Mesothelial cell of epicardium (in vitro differentiated cells): ENCODE measurements at regions not wholly inside any gene's neighbourhood (a gene's known extent, or its start where the extent isn't known, plus 50 kb on each side); places are given as distances from the start of the nearest gene placed in this dataset.

Source experiments
- DNase-seq, 2 experiments: peaks; one replicate each; pipeline ENCODE4 v3.0.0; 2021; ENCODE audit warnings: low spot score in 2 of 2; ENCODE audit not compliant: unreplicated experiment in 2 of 2
- H3K27ac Mint-ChIP-seq: 2 replicates; pipeline ENCODE4 v1.8.0; 2021; ENCODE audit warnings: mixed read lengths
- H3K27me3 Mint-ChIP-seq: 2 replicates; pipeline ENCODE4 v1.8.0; 2021; ENCODE audit warnings: low read depth, mixed read lengths
- H3K36me3 Mint-ChIP-seq: 2 replicates; pipeline ENCODE4 v1.8.0; 2021; ENCODE audit warnings: mixed read lengths
- H3K4me1 Mint-ChIP-seq: 2 replicates; pipeline ENCODE4 v1.8.0; 2021; ENCODE audit warnings: mixed read lengths
- H3K4me3 Mint-ChIP-seq: 2 replicates; pipeline ENCODE4 v1.8.0; 2021; ENCODE audit warnings: mild to moderate bottlenecking, moderate library complexity, mixed read lengths
- H3K9me3 Mint-ChIP-seq: 2 replicates; pipeline ENCODE4 v1.8.0; 2021; ENCODE audit warnings: mixed read lengths
- TF ChIP-seq, protein P1 (sequence below): fragments of 200-600 bp; sonication (generic); IDR thresholded peaks from one replicate; pipeline ENCODE4 v1.5.0; 2021; ENCODE audit warnings: antibody characterized with exemption; ENCODE audit not compliant: unreplicated experiment

- H3K36me3 Mint-ChIP-seq: no peaks in the 10 kb centered on the region
- no peak for DNase-seq
- H3K27me3 Mint-ChIP-seq: peaks cover 31% of the 10 kb centered on the region
- TF ChIP-seq, protein P1, sequence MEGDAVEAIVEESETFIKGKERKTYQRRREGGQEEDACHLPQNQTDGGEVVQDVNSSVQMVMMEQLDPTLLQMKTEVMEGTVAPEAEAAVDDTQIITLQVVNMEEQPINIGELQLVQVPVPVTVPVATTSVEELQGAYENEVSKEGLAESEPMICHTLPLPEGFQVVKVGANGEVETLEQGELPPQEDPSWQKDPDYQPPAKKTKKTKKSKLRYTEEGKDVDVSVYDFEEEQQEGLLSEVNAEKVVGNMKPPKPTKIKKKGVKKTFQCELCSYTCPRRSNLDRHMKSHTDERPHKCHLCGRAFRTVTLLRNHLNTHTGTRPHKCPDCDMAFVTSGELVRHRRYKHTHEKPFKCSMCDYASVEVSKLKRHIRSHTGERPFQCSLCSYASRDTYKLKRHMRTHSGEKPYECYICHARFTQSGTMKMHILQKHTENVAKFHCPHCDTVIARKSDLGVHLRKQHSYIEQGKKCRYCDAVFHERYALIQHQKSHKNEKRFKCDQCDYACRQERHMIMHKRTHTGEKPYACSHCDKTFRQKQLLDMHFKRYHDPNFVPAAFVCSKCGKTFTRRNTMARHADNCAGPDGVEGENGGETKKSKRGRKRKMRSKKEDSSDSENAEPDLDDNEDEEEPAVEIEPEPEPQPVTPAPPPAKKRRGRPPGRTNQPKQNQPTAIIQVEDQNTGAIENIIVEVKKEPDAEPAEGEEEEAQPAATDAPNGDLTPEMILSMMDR: no peak
- peak overlapping the region; percentile 30 for H3K27ac Mint-ChIP-seq
- H3K4me3 Mint-ChIP-seq: no peak overlapping the region
- peaks cover 17% of the 10 kb centered on the region for H3K9me3 Mint-ChIP-seq
- H3K4me1 Mint-ChIP-seq: peaks cover 15% of the 10 kb centered on the region
These were observed 156.5 kb upstream of the PPP2R2D start for GRCh38 chr10:131744346-131744745.

DNA sequence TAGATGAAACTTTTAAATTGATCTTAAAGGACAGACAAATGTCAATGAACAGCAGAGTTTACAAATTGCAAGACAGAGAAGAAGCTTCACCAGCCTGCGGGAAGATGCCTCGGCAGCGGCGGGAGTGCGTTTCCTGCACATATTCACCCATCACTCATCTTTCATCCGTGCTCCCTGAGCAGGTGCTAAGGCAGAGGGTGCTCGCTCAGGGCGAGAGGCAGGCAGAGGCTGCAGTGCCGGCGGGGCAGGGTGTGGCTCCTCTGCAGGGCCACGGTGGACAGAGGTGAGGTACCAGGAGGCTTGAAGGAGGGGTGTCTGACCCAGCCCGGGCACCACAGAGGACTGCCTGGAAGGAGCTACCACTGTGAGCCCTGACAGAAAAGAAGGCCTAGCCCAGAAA is 155.2 kb upstream of the PPP2R2D start:
- Mint-ChIP-seq H3K27ac (no peak overlapping the region), H3K4me3 (no peak overlapping the region), H3K4me1 (peaks cover 20% of the 10 kb centered on the region)

GRCh38 chr10:131746241-131746711 is 154.5 kb upstream of the PPP2R2D start:
- Mint-ChIP-seq H3K36me3 (no peaks in the 10 kb centered on the region), H3K4me3 (no peak overlapping the region), H3K27me3 (peaks cover 29% of the 10 kb centered on the region), H3K27ac (no peak overlapping the region), H3K4me1 (peaks cover 23% of the 10 kb centered on the region), H3K9me3 (peaks cover 5% of the 10 kb centered on the region)
- TF ChIP-seq, protein P1: no peak
- no peak for DNase-seq

More for the DNA sequence above, 155.2 kb upstream of the PPP2R2D start:
- DNase-seq: no peak
- Mint-ChIP-seq H3K9me3 (peaks cover 5% of the 10 kb centered on the region), H3K27me3 (peaks cover 29% of the 10 kb centered on the region), H3K36me3 (no peaks in the 10 kb centered on the region)
- TF ChIP-seq, protein P1: no peak

DNA sequence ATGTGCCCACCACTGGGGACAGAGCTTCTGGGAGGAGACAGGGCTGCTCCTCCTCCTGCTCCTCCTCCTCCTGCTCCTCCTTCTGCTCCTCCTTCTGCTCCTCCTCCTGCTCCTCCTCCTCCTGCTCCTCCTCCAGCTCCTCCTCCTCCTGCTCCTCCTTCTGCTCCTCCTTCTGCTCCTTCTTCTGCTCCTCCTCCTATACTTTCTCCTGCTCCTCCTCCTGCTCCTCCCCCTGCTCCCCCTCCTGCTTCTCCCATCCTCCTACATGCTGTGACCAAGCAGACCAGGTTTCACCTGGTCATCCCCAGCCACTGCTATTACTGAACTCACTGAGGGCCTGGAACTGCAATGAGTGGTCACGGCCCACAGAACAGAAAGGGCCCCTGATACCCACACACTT is 154.0 kb upstream of the PPP2R2D start:
- H3K4me1 Mint-ChIP-seq: peaks cover 29% of the 10 kb centered on the region
- H3K9me3 Mint-ChIP-seq: no peaks in the 10 kb centered on the region

GRCh38 chr10:131747251-131747650 is 153.6 kb upstream of the PPP2R2D start:
- Mint-ChIP-seq H3K4me3 (no peak overlapping the region), H3K4me1 (peaks cover 30% of the 10 kb centered on the region), H3K9me3 (no peaks in the 10 kb centered on the region), H3K27ac (no peak overlapping the region), H3K36me3 (no peaks in the 10 kb centered on the region), H3K27me3 (peaks cover 25% of the 10 kb centered on the region)
- no peak for DNase-seq
- TF ChIP-seq, protein P1: no peak

More for the DNA sequence above, 154.0 kb upstream of the PPP2R2D start:
- H3K27me3 Mint-ChIP-seq: peaks cover 25% of the 10 kb centered on the region
- no peak for DNase-seq
- H3K4me3 Mint-ChIP-seq: no peak overlapping the region
- no peak overlapping the region for H3K27ac Mint-ChIP-seq
- H3K36me3 Mint-ChIP-seq: no peaks in the 10 kb centered on the region
- TF ChIP-seq, protein P1: no peak

- no peak for DNase-seq
- no peak overlapping the region for H3K27ac Mint-ChIP-seq
- TF ChIP-seq, protein P1: no peak
- peaks cover 35% of the 10 kb centered on the region for H3K4me1 Mint-ChIP-seq
- H3K9me3 Mint-ChIP-seq: no peaks in the 10 kb centered on the region
- H3K36me3 Mint-ChIP-seq: no peaks in the 10 kb centered on the region
- H3K4me3 Mint-ChIP-seq: no peak overlapping the region
- H3K27me3 Mint-ChIP-seq: peaks cover 25% of the 10 kb centered on the region
These were observed 153.0 kb upstream of the PPP2R2D start for GRCh38 chr10:131747791-131748190.
